Subcutaneous abdominal adipose tissue (tissue), 5 donors: ENCODE measurements at regions not wholly inside any gene's neighbourhood (a gene's known extent, or its start where the extent isn't known, plus 50 kb on each side); places are given as distances from the start of the nearest gene placed in this dataset.
A peak's percentile ranks its signal among the peaks of the same experiment; 100 is the strongest.

Source experiments
- H3K27ac ChIP-seq: one replicate; pipeline ENCODE4 v1.7.0; 2013; ENCODE audit warnings: low read depth, mild to moderate bottlenecking, inconsistent platforms, low read length, moderate library complexity
- H3K27me3 ChIP-seq, 5 donors: one replicate each; pipeline ENCODE4 v1.7.0; 2013; ENCODE audit warnings: low read length in 5 of 5, inconsistent platforms in 1 of 5; ENCODE audit not compliant: control insufficient read depth in 5 of 5, insufficient read depth in 4 of 5
- H3K36me3 ChIP-seq, 5 donors: one replicate each; pipeline ENCODE4 v1.7.0; 2013; ENCODE audit warnings: low read length in 5 of 5; ENCODE audit not compliant: control insufficient read depth in 5 of 5, insufficient read depth in 5 of 5
- H3K4me1 ChIP-seq, 5 donors: one replicate each; pipeline ENCODE4 v1.7.0; 2013; ENCODE audit warnings: low read length in 5 of 5, mild to moderate bottlenecking in 3 of 5, moderate library complexity in 1 of 5; ENCODE audit not compliant: control insufficient read depth in 5 of 5, insufficient read depth in 5 of 5
- H3K4me3 ChIP-seq, 5 donors: one replicate each; pipeline ENCODE4 v1.7.0; 2013; ENCODE audit warnings: low read length in 5 of 5, low read depth in 1 of 5
- H3K9ac ChIP-seq, 5 donors: one replicate each; pipeline ENCODE4 v1.7.0; 2013; ENCODE audit warnings: low read length in 5 of 5, mild to moderate bottlenecking in 4 of 5, moderate library complexity in 3 of 5
- H3K9me3 ChIP-seq, 5 donors: one replicate each; pipeline ENCODE4 v1.7.0; 2013; ENCODE audit warnings: low read length in 5 of 5; ENCODE audit not compliant: control insufficient read depth in 5 of 5
- donor health status: healthy.
- donor health status: healthy.
- donor health status: healthy.
- donor health status: healthy.
- donor health status: healthy.

GRCh38 chr10:3622427-3622826 is 162.6 kb downstream of the KLF6 start:
- Histone ChIP-seq H3K4me3 (no peak overlapping the region), H3K9ac (no peak overlapping the region), H3K27ac (peak overlapping the region; percentile 65), H3K4me1 (peaks cover 0 to 30% (median 21%) of the 10 kb centered on the region in 5 donors), H3K27me3 (no peaks in the 10 kb centered on the region), H3K36me3 (no peaks in the 10 kb centered on the region), H3K9me3 (peaks cover 0 to 11% (median 3%) of the 10 kb centered on the region in 5 donors)

- no peaks in the 10 kb centered on the region for H3K27me3 ChIP-seq
- peaks cover 0 to 9% (median 0%) of the 10 kb centered on the region in 5 donors for H3K9me3 ChIP-seq
- no peak overlapping the region for H3K4me3 ChIP-seq
- H3K4me1 ChIP-seq = peaks cover 0 to 39% (median 26%) of the 10 kb centered on the region in 5 donors
- H3K27ac ChIP-seq = no peak overlapping the region
- H3K36me3 ChIP-seq = no peaks in the 10 kb centered on the region
- no peak overlapping the region for H3K9ac ChIP-seq
Observed at GRCh38 chr10:3620818-3621217, 164.2 kb downstream of the KLF6 start.

- no peaks in the 10 kb centered on the region for H3K36me3 ChIP-seq
- no peak overlapping the region for H3K9ac ChIP-seq
- no peaks in the 10 kb centered on the region for H3K27me3 ChIP-seq
- no peak overlapping the region for H3K4me3 ChIP-seq
- no peak overlapping the region for H3K27ac ChIP-seq
- peaks cover 0 to 44% (median 26%) of the 10 kb centered on the region in 5 donors for H3K4me1 ChIP-seq
- H3K9me3 ChIP-seq = peaks cover 0 to 9% (median 0%) of the 10 kb centered on the region in 5 donors
Observed at GRCh38 chr10:3619241-3619640, 165.8 kb downstream of the KLF6 start.

GRCh38 chr10:3616880-3617279 is 168.1 kb downstream of the KLF6 start:
- Histone ChIP-seq H3K4me1 (peaks cover 0 to 30% (median 10%) of the 10 kb centered on the region in 5 donors), H3K27me3 (no peaks in the 10 kb centered on the region), H3K9me3 (peaks cover 0 to 8% (median 2%) of the 10 kb centered on the region in 5 donors), H3K27ac (no peak overlapping the region), H3K36me3 (no peaks in the 10 kb centered on the region), H3K9ac (no peak overlapping the region), H3K4me3 (no peak overlapping the region)

- Histone ChIP-seq H3K27ac (peak overlapping the region; percentile 33), H3K4me3 (no peak overlapping the region), H3K9me3 (peaks cover 2 to 14% (median 8%) of the 10 kb centered on the region in 5 donors), H3K36me3 (no peaks in the 10 kb centered on the region), H3K9ac (no peak overlapping the region), H3K27me3 (no peaks in the 10 kb centered on the region), H3K4me1 (peaks cover 0 to 22% (median 10%) of the 10 kb centered on the region in 5 donors)
Observed at GRCh38 chr10:3613318-3613717, 171.7 kb downstream of the KLF6 start.

- Histone ChIP-seq H3K4me1 (peaks cover 0 to 22% (median 10%) of the 10 kb centered on the region in 5 donors), H3K9me3 (peaks cover 2 to 22% (median 11%) of the 10 kb centered on the region in 5 donors), H3K9ac (no peak overlapping the region), H3K27ac (no peak overlapping the region), H3K36me3 (no peaks in the 10 kb centered on the region), H3K4me3 (no peak overlapping the region), H3K27me3 (no peaks in the 10 kb centered on the region)
Observed at GRCh38 chr10:3612183-3613001, 172.6 kb downstream of the KLF6 start.

- Histone ChIP-seq H3K27me3 (no peaks in the 10 kb centered on the region), H3K9ac (no peak overlapping the region), H3K4me3 (no peak overlapping the region), H3K27ac (no peak overlapping the region), H3K36me3 (no peaks in the 10 kb centered on the region), H3K4me1 (no peaks in the 10 kb centered on the region), H3K9me3 (peaks cover 2 to 18% (median 7%) of the 10 kb centered on the region in 5 donors)
Observed at GRCh38 chr10:3606309-3606708, 178.7 kb downstream of the KLF6 start.

GRCh38 chr10:3605882-3606281 is 179.1 kb downstream of the KLF6 start:
- Histone ChIP-seq H3K9me3 (peaks cover 2 to 17% (median 7%) of the 10 kb centered on the region in 5 donors), H3K9ac (no peak overlapping the region), H3K4me1 (no peaks in the 10 kb centered on the region), H3K27me3 (no peaks in the 10 kb centered on the region), H3K36me3 (no peaks in the 10 kb centered on the region), H3K27ac (no peak overlapping the region), H3K4me3 (no peak overlapping the region)

GRCh38 chr10:3595736-3596135 is 189.3 kb downstream of the KLF6 start:
- H3K4me1 ChIP-seq = peaks cover 0 to 8% (median 0%) of the 10 kb centered on the region in 5 donors
- no peaks in the 10 kb centered on the region for H3K27me3 ChIP-seq
- H3K36me3 ChIP-seq = no peaks in the 10 kb centered on the region
- no peaks in the 10 kb centered on the region for H3K9me3 ChIP-seq
- no peak overlapping the region for H3K4me3 ChIP-seq
- H3K9ac ChIP-seq = no peak overlapping the region
- no peak overlapping the region for H3K27ac ChIP-seq

- Histone ChIP-seq H3K9me3 (no peaks in the 10 kb centered on the region), H3K36me3 (no peaks in the 10 kb centered on the region), H3K9ac (no peak overlapping the region)
Observed at GRCh38 chr10:3593611-3594010, 191.4 kb downstream of the KLF6 start.

More at GRCh38 chr10:3593611-3594010, 191.4 kb downstream of the KLF6 start:
- no peaks in the 10 kb centered on the region for H3K27me3 ChIP-seq
- H3K4me3 ChIP-seq = no peak overlapping the region
- peaks cover 0 to 8% (median 0%) of the 10 kb centered on the region in 5 donors for H3K4me1 ChIP-seq
- no peak overlapping the region for H3K27ac ChIP-seq
